ENCODE measurements at regions not wholly inside any gene's neighbourhood (a gene's known extent, or its start where the extent isn't known, plus 50 kb on each side); places are given as distances from the start of the nearest gene placed in this dataset.
"Not testable (repeated sequence)": the region's sequence is repeated elsewhere in the genome, so short reads cannot be mapped to it uniquely, and the experiment has no call there.

DNA sequence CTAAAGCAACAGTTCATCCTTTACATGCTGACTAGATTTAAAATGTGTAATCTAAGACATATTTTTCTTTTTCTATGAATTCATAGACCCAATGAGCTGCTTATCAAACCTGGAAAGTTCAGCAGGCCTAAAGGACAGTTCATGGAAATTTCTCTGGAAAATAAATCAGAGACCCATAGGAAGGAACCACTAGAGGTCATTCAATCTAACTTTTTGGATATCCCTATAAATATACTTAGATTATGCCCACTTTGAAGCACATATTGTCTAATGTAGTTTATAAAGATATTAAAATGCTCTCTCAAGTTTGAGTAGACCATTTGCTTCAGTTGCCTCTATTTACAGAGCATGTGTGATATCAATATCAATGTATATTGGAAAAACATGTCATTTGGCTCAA, 473.0 kb downstream of the FAT4 start:
- no peak for DNase-seq (ENCODE audit: low spot score)
- CTCF ChIA-PET = no interaction called here
- no peak overlapping the region for H3K27ac ChIP-seq
- TF ChIP-seq, protein P1, sequence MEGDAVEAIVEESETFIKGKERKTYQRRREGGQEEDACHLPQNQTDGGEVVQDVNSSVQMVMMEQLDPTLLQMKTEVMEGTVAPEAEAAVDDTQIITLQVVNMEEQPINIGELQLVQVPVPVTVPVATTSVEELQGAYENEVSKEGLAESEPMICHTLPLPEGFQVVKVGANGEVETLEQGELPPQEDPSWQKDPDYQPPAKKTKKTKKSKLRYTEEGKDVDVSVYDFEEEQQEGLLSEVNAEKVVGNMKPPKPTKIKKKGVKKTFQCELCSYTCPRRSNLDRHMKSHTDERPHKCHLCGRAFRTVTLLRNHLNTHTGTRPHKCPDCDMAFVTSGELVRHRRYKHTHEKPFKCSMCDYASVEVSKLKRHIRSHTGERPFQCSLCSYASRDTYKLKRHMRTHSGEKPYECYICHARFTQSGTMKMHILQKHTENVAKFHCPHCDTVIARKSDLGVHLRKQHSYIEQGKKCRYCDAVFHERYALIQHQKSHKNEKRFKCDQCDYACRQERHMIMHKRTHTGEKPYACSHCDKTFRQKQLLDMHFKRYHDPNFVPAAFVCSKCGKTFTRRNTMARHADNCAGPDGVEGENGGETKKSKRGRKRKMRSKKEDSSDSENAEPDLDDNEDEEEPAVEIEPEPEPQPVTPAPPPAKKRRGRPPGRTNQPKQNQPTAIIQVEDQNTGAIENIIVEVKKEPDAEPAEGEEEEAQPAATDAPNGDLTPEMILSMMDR (conservative IDR thresholded peaks at IDR 0.05; ENCODE audit: low read depth) = no peak
- POLR2A ChIA-PET (ENCODE audit: low non-redundant PET) = no interaction called here

DNA sequence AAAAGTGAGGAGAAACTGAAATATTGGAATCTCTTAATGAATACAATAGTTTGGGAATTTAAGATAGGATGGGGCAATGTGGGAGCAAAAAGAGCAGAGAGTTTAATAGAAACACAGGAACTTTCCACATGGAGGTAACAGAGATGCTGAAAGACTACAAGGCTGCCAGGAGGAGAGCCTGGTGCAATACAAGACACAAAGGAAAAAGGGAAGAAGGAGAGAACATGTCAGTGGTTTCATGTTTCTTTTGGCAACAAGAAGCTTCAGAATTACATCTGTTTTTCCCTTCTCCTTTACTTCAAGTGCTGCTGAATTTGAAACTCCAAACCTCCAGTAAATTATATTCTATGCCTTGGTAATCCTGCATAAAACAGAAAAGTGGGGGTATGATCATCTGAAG, 474.3 kb downstream of the FAT4 start:
- CTCF ChIA-PET = interaction anchor here (0.6 kb wide), 1 partner anchor 683 kb away, joined by 4 read pairs; no protein-coding TSS in a partner anchor
- POLR2A ChIA-PET (ENCODE audit: low non-redundant PET) = no interaction called here
- no peak for DNase-seq (ENCODE audit: low spot score)
- TF ChIP-seq, protein P1 (conservative IDR thresholded peaks at IDR 0.05; ENCODE audit: low read depth) = no peak
- no peak overlapping the region for H3K27ac ChIP-seq

DNA sequence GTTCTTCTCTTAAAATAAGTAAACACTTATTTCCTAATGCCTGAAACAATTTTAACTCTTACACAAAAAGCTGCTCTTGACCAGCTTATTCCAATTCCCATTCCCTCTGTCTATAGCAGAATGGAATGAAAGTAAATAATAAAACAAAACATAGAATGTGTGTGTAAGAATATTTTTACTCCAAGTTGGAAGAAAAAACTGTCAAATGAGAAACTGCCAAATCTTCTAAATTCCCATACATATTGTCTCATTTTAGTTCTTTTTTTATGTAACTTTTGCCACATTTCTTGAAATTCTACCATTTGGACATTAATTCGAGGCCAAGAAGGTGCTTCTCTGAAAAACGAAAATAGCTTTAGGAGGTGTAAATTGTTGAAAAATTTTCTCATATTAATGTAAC, 477.1 kb downstream of the FAT4 start:
- TF ChIP-seq, protein P1 (conservative IDR thresholded peaks at IDR 0.05; ENCODE audit: low read depth) = no peak
- H3K27ac ChIP-seq = no peak overlapping the region
- ChIA-PET POLR2A (ENCODE audit: low non-redundant PET) (no interaction called here), CTCF (interaction anchor here (0.6 kb wide), 1 partner anchor 700 kb away, joined by 3 read pairs; no protein-coding TSS in a partner anchor)
- no peak for DNase-seq (ENCODE audit: low spot score)

DNA sequence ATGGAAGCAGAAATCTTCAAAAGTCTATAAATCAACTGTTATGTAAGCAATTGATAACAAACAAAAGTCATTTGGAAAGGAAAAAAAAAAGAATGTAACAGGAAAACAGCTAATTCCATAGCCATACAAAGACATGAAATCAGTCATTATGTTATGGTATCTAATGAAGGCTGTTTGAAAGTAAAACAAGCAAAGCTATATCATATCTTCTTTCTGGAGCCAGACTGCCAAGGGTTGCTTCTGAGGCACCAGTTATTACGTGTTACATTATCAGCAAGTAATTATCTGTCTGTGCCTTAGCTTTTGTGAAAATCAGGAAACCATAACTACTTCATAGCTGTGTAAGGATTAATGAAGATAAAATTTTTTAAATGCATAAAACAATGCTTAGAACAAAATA, 480.2 kb downstream of the FAT4 start:
- no peak overlapping the region for H3K27ac ChIP-seq
- TF ChIP-seq, protein P1 (conservative IDR thresholded peaks at IDR 0.05; ENCODE audit: low read depth) = no peak
- ChIA-PET POLR2A (ENCODE audit: low non-redundant PET) (no interaction called here), CTCF (no interaction called here)
- DNase-seq (ENCODE audit: low spot score) = no peak

DNA sequence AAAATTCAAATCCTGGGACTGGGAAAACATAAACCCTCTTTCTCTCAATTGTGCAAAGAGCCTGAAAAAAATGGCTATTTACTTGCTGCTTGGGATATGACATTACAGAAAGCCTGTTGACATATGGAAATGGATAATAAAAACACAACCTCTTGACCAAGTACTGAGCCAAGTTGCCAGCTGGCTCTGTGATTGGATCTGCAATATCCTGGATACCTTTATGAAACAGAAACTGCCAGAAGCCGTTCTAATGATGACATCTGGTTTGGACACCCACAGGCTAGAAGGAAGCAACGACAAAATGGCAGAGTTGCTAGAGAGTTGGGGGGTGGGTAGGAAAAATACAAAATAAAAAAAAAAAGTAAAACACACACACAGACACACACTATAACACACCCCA, 481.4 kb downstream of the FAT4 start:
- no peak overlapping the region for H3K27ac ChIP-seq
- POLR2A ChIA-PET (ENCODE audit: low non-redundant PET) = no interaction called here
- TF ChIP-seq, protein P1 (conservative IDR thresholded peaks at IDR 0.05; ENCODE audit: low read depth) = no peak
- no peak for DNase-seq (ENCODE audit: low spot score)
- CTCF ChIA-PET = no interaction called here

DNA sequence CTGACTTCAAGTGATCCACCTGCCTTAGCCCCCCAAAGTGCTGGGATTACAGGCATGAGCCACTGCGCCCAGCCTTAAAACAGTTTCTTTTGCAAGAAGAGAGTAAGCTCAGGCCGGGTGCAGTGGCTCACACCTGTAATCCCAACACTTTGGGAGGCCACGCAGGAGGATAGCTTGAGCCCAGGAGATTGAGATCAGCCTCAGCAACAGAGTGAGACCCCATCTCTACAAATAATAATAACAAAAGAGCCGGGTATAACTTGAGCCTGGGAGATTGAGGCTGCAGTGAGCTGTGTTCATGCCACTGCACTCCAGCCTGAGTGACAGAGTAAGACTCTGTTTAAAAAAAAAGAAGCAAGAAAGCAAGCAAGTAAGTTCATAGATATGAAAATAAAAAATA, 482.9 kb downstream of the FAT4 start:
- DNase-seq (ENCODE audit: low spot score); H3K27ac ChIP-seq; POLR2A ChIA-PET (ENCODE audit: low non-redundant PET); CTCF ChIA-PET: not testable (repeated sequence)

DNA sequence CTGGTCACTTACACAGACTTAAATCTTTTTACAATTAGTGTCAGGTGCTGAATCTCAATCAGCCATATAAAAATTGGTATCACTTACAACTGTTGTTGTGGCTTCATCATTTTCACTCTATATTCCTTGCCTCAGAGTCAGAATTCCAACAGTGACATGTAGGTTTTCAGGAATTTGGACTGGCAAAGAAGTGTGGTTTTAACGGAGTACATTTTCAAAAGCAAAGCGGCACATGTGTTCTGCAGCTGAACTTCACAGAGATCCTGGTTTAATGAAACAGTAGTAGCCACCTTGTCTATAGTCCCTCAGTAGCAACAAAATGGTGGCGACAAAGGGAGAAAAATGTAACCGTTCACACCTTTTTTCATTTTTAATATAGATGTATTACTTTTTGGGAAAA, 486.6 kb downstream of the FAT4 start:
- TF ChIP-seq, protein P1 (conservative IDR thresholded peaks at IDR 0.05; ENCODE audit: low read depth) = no peak
- H3K27ac ChIP-seq = no peak overlapping the region
- CTCF ChIA-PET = no interaction called here
- no peak for DNase-seq (ENCODE audit: low spot score)
- POLR2A ChIA-PET (ENCODE audit: low non-redundant PET) = no interaction called here

Measured in RWPE1 (cell line).